ENCODE measurements at regions not wholly inside any gene's neighbourhood (a gene's known extent, or its start where the extent isn't known, plus 50 kb on each side); places are given as distances from the start of the nearest gene placed in this dataset.

GRCh38 chr2:38185012-38185491, 109.1 kb upstream of the CYP1B1 start:
- Histone ChIP-seq H3K27me3 (ENCODE audit: insufficient read depth, low read depth, low read length) (no peaks in the 10 kb centered on the region), H3K27ac (ENCODE audit: low read length) (no peak overlapping the region), H4K20me1 (ENCODE audit: insufficient read depth) (no peaks in the 10 kb centered on the region), H3K9me3 (ENCODE audit: low read length) (no peaks in the 10 kb centered on the region), H3K36me3 (ENCODE audit: insufficient read depth, low read length) (no peaks in the 10 kb centered on the region), H3K9ac (ENCODE audit: low read length) (no peak overlapping the region), H3F3A (ENCODE audit: insufficient read depth, low read length, poor library complexity, severe bottlenecking) (no peaks in the 10 kb centered on the region), H3K79me2 (replicated peaks; ENCODE audit: insufficient read depth, low read length) (no peaks in the 10 kb centered on the region), H3K4me2 (ENCODE audit: low read length) (no peak overlapping the region), H3K9me2 (ENCODE audit: insufficient read depth, low read length) (no peaks in the 10 kb centered on the region), H2AFZ (ENCODE audit: low read depth, low read length) (no peak overlapping the region), H3K4me3 (ENCODE audit: low read length) (no peak overlapping the region)
- TF ChIP-seq RAD21 (conservative IDR thresholded peaks at IDR 0.05), result no peak
- no peak for TF ChIP-seq EP300 (conservative IDR thresholded peaks at IDR 0.05; ENCODE audit: poor library complexity, severe bottlenecking)
- TF ChIP-seq, protein P1, sequence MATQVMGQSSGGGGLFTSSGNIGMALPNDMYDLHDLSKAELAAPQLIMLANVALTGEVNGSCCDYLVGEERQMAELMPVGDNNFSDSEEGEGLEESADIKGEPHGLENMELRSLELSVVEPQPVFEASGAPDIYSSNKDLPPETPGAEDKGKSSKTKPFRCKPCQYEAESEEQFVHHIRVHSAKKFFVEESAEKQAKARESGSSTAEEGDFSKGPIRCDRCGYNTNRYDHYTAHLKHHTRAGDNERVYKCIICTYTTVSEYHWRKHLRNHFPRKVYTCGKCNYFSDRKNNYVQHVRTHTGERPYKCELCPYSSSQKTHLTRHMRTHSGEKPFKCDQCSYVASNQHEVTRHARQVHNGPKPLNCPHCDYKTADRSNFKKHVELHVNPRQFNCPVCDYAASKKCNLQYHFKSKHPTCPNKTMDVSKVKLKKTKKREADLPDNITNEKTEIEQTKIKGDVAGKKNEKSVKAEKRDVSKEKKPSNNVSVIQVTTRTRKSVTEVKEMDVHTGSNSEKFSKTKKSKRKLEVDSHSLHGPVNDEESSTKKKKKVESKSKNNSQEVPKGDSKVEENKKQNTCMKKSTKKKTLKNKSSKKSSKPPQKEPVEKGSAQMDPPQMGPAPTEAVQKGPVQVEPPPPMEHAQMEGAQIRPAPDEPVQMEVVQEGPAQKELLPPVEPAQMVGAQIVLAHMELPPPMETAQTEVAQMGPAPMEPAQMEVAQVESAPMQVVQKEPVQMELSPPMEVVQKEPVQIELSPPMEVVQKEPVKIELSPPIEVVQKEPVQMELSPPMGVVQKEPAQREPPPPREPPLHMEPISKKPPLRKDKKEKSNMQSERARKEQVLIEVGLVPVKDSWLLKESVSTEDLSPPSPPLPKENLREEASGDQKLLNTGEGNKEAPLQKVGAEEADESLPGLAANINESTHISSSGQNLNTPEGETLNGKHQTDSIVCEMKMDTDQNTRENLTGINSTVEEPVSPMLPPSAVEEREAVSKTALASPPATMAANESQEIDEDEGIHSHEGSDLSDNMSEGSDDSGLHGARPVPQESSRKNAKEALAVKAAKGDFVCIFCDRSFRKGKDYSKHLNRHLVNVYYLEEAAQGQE (IDR thresholded peaks at IDR 0.05; ENCODE audit: borderline replicate concordance), result no peak
- TF ChIP-seq EZH2 (IDR thresholded peaks at IDR 0.05; ENCODE audit: borderline replicate concordance, insufficient read depth, low read length, poor library complexity, severe bottlenecking), result no peak

DNA sequence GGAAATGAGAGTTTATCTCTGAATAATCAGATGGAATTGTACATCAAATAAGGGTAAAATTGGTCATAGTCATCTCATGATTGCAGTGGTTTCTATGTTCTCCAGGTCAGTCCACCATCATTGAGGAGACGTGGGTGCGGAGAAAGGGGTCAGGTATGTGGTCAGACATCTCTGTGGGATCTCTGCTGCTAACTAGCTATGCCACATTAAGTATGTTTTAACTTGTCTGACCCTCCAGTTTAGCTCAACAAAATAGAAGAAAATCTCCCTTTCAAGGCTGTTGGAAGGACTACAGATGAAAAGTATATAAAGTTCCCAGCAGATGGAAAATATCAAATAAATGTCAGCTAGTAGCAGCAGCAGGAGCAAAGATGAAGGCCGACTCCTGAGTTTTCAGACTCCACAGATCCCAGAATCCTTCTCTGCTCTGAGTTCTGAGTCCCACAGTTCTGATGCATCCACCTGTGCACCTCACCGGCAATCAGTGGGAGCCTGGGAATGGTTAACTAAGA, 106.6 kb upstream of the CYP1B1 start:
- no peaks in the 10 kb centered on the region for H3F3A ChIP-seq (ENCODE audit: insufficient read depth, low read length, poor library complexity, severe bottlenecking)
- no peaks in the 10 kb centered on the region for H3K36me3 ChIP-seq (ENCODE audit: insufficient read depth, low read length)
- H3K4me2 ChIP-seq (ENCODE audit: low read length), result no peak overlapping the region
- no peaks in the 10 kb centered on the region for H4K20me1 ChIP-seq (ENCODE audit: insufficient read depth)
- no peak overlapping the region for H3K27ac ChIP-seq (ENCODE audit: low read length)
- no peaks in the 10 kb centered on the region for H3K9me2 ChIP-seq (ENCODE audit: insufficient read depth, low read length)
- H3K27me3 ChIP-seq (ENCODE audit: insufficient read depth, low read depth, low read length), result no peaks in the 10 kb centered on the region
- no peaks in the 10 kb centered on the region for H3K9me3 ChIP-seq (ENCODE audit: low read length)
- H3K79me2 ChIP-seq (replicated peaks; ENCODE audit: insufficient read depth, low read length), result no peaks in the 10 kb centered on the region
- no peak overlapping the region for H3K4me3 ChIP-seq (ENCODE audit: low read length)
- H2AFZ ChIP-seq (ENCODE audit: low read depth, low read length), result no peak overlapping the region
- TF ChIP-seq EP300 (conservative IDR thresholded peaks at IDR 0.05; ENCODE audit: poor library complexity, severe bottlenecking), result no peak
- TF ChIP-seq POLR2AphosphoS5 (IDR thresholded peaks at IDR 0.05), result no peak
- no peak for TF ChIP-seq TAF1 (IDR thresholded peaks at IDR 0.05; ENCODE audit: low read depth)
- TF ChIP-seq MXI1 (conservative IDR thresholded peaks at IDR 0.05; ENCODE audit: poor library complexity, severe bottlenecking), result no peak
- no peak for TF ChIP-seq RAD21 (conservative IDR thresholded peaks at IDR 0.05)
- TF ChIP-seq, protein P1 (IDR thresholded peaks at IDR 0.05; ENCODE audit: borderline replicate concordance), result no peak
- TF ChIP-seq, protein P2, sequence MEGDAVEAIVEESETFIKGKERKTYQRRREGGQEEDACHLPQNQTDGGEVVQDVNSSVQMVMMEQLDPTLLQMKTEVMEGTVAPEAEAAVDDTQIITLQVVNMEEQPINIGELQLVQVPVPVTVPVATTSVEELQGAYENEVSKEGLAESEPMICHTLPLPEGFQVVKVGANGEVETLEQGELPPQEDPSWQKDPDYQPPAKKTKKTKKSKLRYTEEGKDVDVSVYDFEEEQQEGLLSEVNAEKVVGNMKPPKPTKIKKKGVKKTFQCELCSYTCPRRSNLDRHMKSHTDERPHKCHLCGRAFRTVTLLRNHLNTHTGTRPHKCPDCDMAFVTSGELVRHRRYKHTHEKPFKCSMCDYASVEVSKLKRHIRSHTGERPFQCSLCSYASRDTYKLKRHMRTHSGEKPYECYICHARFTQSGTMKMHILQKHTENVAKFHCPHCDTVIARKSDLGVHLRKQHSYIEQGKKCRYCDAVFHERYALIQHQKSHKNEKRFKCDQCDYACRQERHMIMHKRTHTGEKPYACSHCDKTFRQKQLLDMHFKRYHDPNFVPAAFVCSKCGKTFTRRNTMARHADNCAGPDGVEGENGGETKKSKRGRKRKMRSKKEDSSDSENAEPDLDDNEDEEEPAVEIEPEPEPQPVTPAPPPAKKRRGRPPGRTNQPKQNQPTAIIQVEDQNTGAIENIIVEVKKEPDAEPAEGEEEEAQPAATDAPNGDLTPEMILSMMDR (IDR thresholded peaks at IDR 0.05; ENCODE audit: poor library complexity, severe bottlenecking), result no peak
- no peak for TF ChIP-seq EZH2 (IDR thresholded peaks at IDR 0.05; ENCODE audit: borderline replicate concordance, insufficient read depth, low read length, poor library complexity, severe bottlenecking)
- TF ChIP-seq SMC3 (conservative IDR thresholded peaks at IDR 0.05; ENCODE audit: poor library complexity), result no peak
- H3K9ac ChIP-seq (ENCODE audit: low read length), result no peak overlapping the region
